KBM-7 (cell line): ENCODE measurements at regions not wholly inside any gene's neighbourhood (a gene's known extent, or its start where the extent isn't known, plus 50 kb on each side); places are given as distances from the start of the nearest gene placed in this dataset.

Experiments
- DNase-seq: peaks from one replicate; pipeline ENCODE4 v3.0.0-alpha.2; 2015
- in situ Hi-C: fragments of 300-500 bp; cut with MboI; formaldehyde crosslinking; loops from 2 replicates; pipeline ENCODE4 v1.14.3; 2020; ENCODE audit warnings: low sequenced_read_pairs, low pct_unique_long_range_greater_than_20kb, mixed read lengths

DNA sequence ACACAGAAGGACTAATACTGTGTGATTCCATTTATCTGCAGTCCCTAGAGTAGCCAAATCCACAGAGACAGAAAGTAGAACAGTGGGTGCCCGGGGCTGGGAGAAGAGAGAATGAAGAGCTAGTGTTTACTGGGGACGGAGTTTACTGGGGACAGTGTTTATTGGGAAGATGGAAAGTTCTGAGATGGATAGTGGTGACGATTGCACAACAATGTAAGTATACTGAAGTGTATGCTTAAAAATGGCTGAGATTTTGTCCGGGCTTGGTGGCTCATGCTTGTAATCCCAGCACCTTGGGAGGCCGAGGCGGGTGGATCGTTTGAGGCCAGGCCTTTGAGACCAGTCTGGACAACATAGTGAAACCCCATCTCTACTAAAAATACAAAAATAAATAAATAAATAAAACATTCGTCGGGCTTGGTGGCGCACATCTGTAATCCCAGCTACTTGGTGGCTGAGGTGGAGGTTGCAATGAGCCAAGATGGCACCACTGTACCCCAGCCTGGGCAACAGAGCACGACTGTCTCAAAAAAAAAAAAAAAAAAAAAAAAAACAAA is 132.4 kb downstream of the CTTN start:
- in situ Hi-C loops, result no loop called here
- no peak for DNase-seq

DNA sequence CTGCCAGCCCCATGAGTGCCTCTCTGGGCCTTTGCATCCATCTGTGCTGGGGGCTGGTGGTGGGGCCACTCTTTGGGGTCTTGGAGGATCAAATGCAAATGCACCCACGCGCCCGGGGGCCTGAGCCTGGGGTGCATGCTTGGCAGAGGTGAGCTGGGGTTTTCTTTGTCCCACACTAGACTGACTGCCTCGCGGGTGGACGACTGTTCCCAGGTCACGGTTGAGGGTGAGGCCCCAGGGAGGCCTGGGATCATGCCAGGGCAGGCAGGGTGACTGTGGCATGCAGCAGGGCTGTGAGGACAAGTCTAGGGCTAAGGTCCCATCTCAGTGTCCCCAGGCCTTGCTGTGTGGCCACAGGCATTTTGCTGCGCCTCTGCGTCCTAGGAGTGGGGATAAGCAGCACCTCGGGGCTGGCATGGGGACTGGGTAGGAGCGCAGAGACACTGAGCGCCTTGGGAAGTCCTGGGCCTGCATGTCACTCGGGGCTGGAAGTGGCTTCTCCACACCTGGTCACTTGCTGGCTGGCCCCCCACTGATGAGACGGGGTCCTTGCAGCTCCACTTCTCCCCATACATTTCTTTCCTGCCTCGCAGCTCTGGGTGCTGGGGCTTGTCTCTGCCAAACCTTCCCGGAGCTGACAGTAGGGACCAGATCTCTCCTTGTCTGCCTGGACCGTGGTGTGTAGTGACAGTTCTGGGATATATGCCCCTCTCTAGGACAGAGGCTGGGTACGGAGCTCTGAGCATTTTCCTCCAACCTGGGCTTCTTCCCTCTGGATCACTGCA is 133.1 kb downstream of the CTTN start:
- DNase-seq, result no peak
- in situ Hi-C loops, result no loop called here

DNA sequence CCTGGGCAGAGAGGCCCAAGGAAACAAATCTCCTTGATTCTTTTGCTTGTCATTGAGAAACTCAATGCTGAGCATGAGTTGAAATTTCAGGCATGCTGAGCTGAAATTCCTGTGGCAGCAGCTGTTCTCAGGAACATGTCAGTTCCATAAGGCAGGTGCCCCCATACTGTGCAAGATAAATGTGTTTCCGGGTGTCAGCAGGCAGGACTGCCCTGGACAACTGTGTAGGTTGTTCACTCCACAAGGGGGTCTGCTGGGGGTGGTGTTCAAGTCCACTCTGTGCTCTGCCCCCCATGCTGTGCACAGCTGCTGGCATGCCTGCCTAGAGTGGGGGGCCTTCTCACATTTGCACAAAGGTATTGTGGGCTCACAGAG is 133.7 kb downstream of the CTTN start:
- DNase-seq, result no peak
- in situ Hi-C loops, result no loop called here

DNA sequence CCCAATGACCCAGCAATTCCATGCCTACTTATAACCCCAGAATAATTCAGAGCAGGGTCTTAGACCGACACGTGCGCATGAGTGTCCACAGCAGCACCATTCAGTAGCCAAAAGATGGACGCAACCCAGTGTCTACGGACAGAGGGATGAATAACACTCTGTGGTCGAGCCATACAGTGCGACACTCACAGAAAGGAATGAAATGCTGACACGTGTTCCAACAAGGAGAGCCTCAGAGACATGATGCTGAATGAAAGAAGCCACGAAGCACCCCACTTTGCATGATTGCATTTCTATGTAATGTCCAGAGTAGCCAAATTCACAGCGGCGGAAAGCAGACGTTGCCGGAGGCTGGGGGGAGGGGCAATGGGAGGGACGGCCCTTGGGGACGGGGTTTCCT is 134.4 kb downstream of the CTTN start:
- in situ Hi-C loops, result no loop called here
- DNase-seq, result no peak

DNA sequence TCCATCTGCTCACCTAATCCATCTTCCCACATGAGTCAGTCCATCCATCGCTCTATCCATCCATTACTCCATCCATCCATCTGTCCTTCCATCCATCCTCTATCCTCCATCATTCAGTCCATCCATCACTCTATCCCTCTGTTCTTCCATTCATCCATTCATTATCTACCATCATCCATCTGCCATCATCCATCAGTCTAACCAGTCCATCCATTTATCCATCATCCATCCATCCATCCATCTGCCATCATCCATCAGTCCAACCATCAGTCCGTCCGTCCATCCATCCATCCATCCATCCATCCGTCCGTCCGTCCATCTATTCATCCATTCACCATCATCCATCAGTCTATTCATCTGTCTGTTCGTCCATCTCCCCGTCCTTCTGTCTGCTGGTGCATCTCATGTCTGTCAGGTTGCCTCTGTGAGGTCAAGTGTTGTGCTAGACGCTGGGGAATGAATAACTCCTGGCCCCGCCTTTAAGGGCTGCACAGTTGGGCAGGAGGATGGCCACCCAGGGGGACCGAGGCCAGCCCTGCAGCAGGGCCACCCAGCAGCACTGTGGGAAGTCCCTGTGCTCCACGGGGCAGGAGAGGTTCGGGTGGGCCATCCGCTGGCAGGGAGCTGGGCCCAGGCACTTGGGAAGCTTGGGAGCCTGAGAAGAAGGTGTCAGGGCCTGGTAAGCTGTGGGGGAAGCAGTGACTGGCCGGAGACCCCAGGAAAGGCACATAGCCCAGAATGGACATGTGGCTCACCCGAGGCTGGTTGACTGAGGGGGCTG is 137.1 kb downstream of the CTTN start:
- in situ Hi-C loops, result no loop called here
- DNase-seq, result no peak

DNA sequence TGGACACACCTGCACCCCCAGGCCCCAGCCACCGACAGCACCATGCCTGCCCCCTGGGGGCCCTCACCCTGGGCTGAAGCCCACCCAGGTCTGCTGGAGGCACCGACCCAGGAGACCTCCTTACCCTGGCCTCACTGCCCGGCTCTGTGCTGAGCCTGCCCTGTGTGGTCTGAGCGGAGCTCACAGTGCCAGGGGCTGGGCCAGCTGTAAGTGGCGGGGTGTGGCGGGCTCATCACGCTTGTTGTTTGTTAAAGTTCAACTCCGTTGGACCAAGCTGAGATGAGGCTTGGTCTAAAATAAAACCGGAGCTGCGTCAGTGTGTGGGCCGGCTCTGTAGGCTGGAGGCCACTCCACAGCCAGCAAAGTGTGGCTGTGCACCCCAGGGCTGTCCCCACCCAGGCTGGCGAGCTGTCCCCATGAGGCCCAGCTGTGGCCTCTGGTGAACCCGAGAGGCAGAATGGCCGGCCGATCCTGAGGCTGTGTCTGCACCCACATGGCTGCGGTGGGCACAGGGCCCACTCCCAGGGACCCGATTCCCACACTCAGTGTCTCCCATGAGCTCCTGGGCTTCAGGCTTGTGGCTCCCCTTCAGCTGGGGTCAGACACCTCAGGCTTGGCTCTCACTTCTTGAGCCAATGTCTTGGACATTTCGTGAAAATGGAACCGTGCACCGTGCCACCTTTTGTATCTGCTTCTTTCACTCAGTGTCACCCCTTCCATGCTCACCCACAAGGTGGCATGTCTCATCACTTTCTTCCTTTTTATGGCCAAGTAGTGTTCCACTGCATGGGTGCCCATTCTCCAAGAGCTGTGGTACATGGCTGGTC is 137.9 kb downstream of the CTTN start:
- in situ Hi-C loops, result no loop called here
- DNase-seq, result no peak

DNA sequence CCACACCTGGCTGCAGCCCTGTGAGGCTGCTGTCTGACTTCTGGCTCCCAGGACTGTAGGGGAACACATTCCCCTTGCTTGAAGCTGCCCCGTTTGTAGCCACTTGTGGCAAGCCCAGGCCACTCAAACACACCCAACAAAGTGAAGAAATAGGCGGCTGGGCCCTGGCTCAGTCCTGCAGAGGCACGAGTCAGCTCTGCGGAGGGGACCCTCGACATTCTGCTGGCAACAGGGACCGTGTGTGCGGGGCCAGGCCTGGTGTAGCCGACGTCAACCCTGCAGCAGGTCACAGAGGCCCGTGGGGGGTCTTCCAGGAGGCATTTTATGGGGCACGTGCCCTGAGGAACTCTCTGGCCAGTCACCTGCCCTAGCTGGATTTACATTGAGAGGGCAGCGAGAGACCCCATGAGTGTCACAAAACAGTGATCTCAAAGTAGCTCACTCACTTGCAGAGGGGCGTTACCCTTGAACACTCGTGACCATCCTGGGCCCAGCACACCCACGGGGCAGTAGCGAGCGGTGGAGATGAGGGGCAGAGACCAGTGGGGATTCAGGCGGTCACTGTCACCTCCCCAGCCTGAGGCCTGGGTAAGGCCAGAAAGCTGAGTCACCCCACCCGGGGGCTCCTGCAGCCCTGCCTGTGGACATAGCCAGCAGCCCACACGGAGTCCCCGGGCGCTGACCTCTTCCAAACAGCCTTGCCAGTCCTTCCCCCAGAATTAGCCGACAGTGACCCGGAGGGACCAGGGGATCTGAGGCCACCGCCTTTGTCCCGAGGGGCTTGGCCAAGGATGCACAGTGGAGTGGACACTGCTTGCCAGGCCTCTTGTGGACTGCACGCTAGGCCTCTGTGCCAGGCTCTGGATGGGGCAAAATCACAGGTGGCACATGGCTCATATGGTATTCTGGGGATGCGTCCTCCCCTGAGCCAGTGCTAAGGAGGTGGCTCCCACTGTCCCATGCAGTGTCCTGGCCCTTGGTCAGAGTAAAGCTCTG is 139.5 kb downstream of the CTTN start:
- in situ Hi-C loops, result no loop called here
- no peak for DNase-seq

DNA sequence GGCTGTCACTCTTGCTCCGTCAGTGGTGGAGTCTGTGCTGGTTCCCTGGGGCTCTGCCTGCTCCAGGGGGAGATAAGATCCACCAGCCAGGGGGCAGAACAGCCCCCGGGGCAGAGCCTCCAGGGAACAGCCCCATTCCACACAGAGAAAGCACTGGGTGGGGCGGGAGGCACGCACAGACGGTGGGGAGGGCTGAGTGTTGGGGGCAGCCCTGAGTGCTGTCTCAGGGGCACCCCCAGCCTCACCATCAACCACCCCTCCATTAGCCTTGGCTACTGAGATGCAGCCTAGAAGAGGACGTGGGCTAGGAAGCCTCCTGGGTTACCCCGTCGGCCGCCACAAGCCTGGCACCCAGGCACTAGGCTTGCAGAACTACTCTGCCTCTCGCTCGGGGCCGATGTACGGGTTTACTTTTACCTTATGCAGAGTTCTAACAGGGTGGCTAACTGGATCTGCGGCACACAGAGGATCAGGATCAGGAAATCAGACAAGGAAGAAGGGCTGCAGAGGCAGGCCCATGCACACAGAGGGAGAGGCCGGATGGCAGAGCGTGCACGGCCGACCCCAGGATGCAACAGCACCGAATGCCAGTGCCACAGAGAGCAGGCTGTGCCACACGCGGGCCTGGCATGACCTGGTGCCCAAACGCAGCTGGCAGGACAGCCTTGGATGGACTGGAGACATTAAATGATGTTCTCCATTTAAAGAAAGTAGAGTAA is 140.5 kb downstream of the CTTN start:
- in situ Hi-C loops, result no loop called here
- no peak for DNase-seq

DNA sequence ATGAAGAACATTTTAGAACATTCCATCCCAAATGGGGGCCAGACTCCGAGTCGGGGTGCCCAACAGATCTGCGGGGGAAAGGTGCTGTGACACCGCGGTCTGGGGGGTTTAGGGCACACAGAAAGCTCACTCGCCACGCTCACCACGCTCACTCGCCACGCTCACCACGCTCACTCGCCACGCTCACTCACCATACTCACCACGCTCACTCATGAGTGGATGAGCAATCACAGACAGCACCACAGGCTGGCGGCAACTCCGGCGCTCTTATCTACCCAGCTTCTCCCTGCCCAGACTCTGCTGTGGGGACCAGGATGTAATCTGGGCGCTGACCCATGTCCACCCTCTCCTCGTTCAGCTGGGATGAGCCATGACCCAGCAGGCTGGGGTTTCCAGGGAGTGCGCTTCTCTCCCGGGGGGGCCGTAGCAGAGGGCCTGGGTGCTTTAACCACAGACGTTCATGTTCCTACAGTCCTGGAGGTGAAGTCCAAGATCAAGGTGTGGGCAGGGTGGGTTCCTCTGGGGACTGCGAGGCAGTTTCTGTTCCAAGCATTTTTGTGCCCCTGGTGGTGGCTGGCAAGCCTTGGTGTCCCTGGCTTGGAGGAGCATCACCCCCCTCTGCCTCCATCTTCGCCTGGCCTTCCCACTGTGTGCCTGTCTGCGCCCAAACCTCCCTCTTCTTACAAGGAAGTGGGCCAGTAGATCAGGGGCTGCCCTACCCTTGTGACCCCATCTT is 141.2 kb downstream of the CTTN start:
- in situ Hi-C loops, result no loop called here
- DNase-seq, result no peak

DNA sequence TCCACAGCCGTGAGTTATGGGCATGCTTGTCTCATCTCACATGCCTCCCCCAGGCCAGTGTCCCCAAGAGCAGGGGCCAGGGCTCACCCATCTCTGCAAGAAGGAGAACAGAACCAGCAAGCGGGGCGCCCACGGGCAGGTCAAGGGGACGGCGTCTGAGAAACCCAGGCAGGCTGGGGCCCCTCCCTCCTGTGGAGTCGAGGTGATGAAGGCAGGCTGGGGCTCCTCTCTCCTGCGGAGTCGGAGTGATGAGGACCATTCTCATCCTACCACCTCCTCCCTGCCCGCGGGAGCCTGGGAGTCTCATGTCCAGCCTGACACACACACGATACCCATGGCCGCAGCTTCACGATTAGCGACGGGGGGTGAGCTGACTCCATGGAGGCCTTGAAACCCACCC is 141.9 kb downstream of the CTTN start:
- no peak for DNase-seq
- in situ Hi-C loops, result no loop called here

DNA sequence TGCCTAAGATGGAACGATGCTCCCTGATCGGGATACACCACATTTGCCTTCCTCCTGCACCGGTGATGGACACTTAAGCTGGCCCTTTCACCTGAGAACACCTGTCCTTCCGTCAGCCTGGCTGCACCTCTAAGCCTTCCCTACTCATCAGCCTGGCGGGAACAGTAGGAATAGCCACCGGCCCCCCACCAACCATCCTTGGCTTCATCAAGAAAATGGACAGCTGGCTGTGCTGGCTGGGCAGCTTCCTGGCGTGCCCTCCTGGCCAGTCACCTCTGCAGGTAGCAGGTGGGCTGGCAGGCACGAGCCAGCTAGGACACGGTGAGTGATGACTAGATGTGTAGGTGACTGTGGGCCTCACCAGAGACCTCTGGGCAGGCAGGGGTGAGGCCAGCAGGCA is 142.8 kb downstream of the CTTN start:
- in situ Hi-C loops, result no loop called here
- DNase-seq, result no peak

DNA sequence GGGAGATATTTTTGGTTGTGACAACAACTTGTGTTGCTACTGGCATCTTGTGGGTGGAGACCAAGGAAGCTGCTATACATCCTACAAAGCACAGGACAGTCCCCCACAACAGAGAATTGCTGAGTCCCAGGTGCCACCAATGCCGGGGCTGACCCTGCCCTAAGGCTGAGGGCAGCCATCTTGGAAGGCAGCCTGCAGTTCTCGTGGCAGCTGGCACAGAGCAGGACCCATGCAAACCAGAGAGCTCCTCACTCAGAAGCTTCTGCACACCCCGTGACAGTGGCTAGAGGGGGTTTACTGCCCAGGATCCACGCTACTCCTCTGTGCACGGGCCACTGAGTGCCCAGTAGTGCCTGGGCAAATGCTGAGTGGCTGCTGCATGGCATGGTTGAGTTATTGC is 143.4 kb downstream of the CTTN start:
- no peak for DNase-seq
- in situ Hi-C loops, result no loop called here

DNA sequence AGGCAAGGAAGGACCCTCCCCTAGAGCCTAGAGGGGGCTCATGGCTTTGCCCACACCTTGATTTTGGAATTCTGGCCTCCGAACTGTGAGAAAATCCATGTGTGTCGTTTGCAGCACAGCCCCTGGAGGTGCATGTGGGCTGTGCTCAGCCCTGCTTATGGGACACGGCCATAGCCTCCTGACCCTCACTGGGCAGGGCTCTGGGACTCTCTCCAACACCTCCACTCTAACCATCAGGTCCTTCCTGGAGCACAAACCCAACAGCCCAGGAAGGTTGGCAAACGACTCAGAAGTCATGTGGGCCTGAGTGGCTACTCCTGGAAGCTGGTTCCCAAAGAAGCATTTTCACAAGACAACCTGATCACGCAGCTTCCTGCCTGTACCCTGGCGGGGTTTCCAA is 144.1 kb downstream of the CTTN start:
- no peak for DNase-seq
- in situ Hi-C loops, result no loop called here

DNA sequence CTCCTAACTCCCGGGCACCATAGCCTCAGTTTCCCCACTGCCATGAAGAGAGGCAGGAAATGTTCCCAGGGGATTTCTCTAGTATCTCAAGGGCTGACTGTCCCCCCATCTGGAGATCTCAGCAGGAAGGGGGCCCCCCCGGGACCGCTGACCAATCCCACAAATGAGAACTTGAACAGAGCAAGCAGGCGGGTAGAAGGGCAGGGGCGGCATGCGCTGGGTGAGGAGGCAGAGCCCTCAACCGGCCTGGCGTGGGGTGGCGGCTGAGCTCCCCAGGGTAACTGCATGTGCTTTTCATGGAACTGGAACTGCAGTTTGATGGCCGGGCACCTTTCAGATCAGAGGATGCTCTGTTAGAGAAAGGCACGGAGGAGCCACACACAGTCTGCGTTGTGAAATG is 144.5 kb downstream of the CTTN start:
- DNase-seq, result no peak
- in situ Hi-C loops, result no loop called here

DNA sequence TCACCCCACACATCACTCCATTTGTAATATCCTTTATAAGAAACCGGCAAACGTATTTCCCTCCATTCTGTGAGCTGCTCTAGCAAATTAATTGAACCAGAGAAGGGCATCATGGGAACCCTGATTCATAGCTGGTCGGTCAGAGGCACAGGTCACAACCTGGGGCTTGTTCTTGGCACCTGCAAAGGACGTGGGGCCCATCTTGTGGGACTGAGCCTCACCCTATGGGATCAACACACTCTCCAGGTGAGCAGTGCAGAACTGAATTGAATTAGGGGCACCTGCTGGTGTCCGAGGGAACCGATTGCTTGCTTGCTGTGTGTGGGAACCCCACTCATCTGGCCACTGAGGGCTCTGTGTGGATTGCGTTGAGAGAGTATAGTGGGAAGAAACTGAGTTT is 145.3 kb downstream of the CTTN start:
- no peak for DNase-seq
- in situ Hi-C loops, result no loop called here

DNA sequence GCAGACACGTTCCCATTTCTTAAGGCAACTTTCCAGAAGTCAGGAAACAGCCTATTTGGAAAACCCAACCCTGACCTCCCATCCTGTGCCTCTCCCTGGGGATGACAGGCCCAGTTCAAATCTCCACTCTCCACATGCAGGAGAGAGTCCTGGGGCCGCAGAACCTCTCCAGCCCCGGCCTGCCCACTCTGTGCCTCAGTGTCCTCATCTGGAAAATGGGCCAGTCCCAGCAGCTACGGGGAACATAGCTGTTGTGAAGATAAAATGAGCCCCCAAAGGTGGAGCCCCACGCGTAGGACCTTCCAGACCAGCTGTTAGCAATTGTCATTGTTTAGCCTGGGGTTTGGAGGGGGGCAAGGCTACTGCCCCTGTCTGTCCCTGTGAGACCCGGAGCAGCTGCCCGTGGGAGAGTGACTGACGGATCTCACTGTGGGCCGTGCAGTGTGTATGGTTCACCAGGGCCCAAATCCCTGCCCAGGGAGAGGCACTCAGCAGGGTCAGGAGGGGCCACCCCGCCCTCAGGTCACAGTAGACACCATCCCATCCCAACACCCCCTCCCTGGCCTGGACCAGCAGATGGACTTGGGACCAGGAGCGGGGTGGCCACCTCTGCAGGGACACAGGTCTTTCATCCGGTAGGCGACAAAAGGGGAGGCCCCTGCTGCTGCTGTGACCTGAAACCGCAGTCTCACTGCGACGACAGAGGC is 145.9 kb downstream of the CTTN start:
- in situ Hi-C loops, result no loop called here
- no peak for DNase-seq
